Stimulated activated CD4-positive, alpha-beta T cell treated with anti-CD3 and anti-CD28 coated beads, Interleukin-4, amount 100 ng/mL, for 4 hours (primary cell): ENCODE measurements at regions not wholly inside any gene's neighbourhood (a gene's known extent, or its start where the extent isn't known, plus 50 kb on each side); places are given as distances from the start of the nearest gene placed in this dataset.
"Not testable (repeated sequence)": the region's sequence is repeated elsewhere in the genome, so short reads cannot be mapped to it uniquely, and the experiment has no call there.

Experiments used
- DNase-seq, 2 experiments: peaks; one replicate each; pipeline ENCODE4 v3.0.0-alpha.2; 2020

GRCh38 chr2:191476901-191477300 lies 201.0 kb upstream of the NABP1 start:
- DNase-seq: no peak

GRCh38 chr2:191478799-191479679 lies 198.9 kb upstream of the NABP1 start:
- DNase-seq: no peak

GRCh38 chr2:191479680-191480023 lies 198.3 kb upstream of the NABP1 start:
- DNase-seq: no peak

- DNase-seq: no peak
Observed at GRCh38 chr2:191481305-191482070, 196.4 kb upstream of the NABP1 start.

GRCh38 chr2:191483117-191483516 lies 194.8 kb upstream of the NABP1 start:
- no peak for DNase-seq

- DNase-seq: no peak
Observed at GRCh38 chr2:191486584-191487320, 191.2 kb upstream of the NABP1 start.

GRCh38 chr2:191488135-191488534 lies 189.8 kb upstream of the NABP1 start:
- DNase-seq: no peak

- DNase-seq: no peak
Observed at GRCh38 chr2:191489177-191489576, 188.8 kb upstream of the NABP1 start.

- DNase-seq: no peak
Observed at GRCh38 chr2:191496838-191497237, 181.1 kb upstream of the NABP1 start.

GRCh38 chr2:191497822-191498221 lies 180.1 kb upstream of the NABP1 start:
- DNase-seq: no peak

GRCh38 chr2:191499050-191499449 lies 178.9 kb upstream of the NABP1 start:
- no peak for DNase-seq

GRCh38 chr2:191499874-191500565 lies 177.9 kb upstream of the NABP1 start:
- no peak for DNase-seq

- DNase-seq: no peak
Observed at GRCh38 chr2:191500566-191500883, 177.4 kb upstream of the NABP1 start.

- no peak for DNase-seq
Observed at GRCh38 chr2:191500884-191501560, 176.9 kb upstream of the NABP1 start.

GRCh38 chr2:191501561-191502168 lies 176.3 kb upstream of the NABP1 start:
- no peak for DNase-seq

GRCh38 chr2:191506515-191506914 lies 171.4 kb upstream of the NABP1 start:
- DNase-seq: no peak

GRCh38 chr2:191507252-191507853 lies 170.6 kb upstream of the NABP1 start:
- not testable (repeated sequence) for DNase-seq

GRCh38 chr2:191508738-191509137 lies 169.2 kb upstream of the NABP1 start:
- DNase-seq: no peak

- DNase-seq: no peak
Observed at GRCh38 chr2:191512216-191512835, 165.6 kb upstream of the NABP1 start.

- DNase-seq: no peak
Observed at GRCh38 chr2:191512874-191513273, 165.1 kb upstream of the NABP1 start.

GRCh38 chr2:191514613-191515012 lies 163.3 kb upstream of the NABP1 start:
- DNase-seq: no peak
